Astrocyte of the cerebellum (primary cell): ENCODE measurements at regions not wholly inside any gene's neighbourhood (a gene's known extent, or its start where the extent isn't known, plus 50 kb on each side); places are given as distances from the start of the nearest gene placed in this dataset.
"Not testable (repeated sequence)": the region's sequence is repeated elsewhere in the genome, so short reads cannot be mapped to it uniquely, and the experiment has no call there.

Source experiments
- DNase-seq: peaks from one replicate; pipeline ENCODE4 v3.0.0-alpha.2; 2011; ENCODE audit warnings: low read depth
- H3K4me3 ChIP-seq: 2 replicates; pipeline ENCODE4 v1.5.1; 2011; ENCODE audit warnings: mild to moderate bottlenecking, low read depth, low read length, moderate library complexity
- in situ Hi-C: cut with HindIII; loops from 2 replicates; pipeline ENCODE4 v1.10.0; 2017; ENCODE audit warnings: low sequenced_read_pairs
- TF ChIP-seq, protein P1 (sequence below): IDR thresholded peaks from 2 replicates; pipeline ENCODE4 v1.5.1; 2012; ENCODE audit warnings: low read length, low read depth, moderate library complexity, mild to moderate bottlenecking; ENCODE audit errors: missing control alignments

DNA sequence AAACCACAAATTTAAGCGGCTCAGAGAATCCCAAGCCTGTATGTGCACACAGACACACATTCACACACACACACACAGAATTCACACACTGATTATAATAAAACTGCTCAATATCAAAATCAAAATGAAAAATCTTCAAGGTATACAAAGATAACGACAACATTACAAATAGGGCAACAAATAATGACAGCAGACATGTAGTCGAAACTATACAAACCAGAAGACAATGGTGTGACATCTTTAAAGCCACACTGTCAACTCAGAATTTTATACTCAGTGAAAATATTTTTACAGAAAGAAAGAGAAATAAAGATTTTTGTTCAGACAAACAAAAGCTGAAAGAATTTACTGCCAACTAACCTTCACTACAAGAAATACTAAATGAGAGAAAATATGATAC, 333.4 kb downstream of the INSIG2 start:
- in situ Hi-C loops, result no loop called here
- TF ChIP-seq, protein P1, sequence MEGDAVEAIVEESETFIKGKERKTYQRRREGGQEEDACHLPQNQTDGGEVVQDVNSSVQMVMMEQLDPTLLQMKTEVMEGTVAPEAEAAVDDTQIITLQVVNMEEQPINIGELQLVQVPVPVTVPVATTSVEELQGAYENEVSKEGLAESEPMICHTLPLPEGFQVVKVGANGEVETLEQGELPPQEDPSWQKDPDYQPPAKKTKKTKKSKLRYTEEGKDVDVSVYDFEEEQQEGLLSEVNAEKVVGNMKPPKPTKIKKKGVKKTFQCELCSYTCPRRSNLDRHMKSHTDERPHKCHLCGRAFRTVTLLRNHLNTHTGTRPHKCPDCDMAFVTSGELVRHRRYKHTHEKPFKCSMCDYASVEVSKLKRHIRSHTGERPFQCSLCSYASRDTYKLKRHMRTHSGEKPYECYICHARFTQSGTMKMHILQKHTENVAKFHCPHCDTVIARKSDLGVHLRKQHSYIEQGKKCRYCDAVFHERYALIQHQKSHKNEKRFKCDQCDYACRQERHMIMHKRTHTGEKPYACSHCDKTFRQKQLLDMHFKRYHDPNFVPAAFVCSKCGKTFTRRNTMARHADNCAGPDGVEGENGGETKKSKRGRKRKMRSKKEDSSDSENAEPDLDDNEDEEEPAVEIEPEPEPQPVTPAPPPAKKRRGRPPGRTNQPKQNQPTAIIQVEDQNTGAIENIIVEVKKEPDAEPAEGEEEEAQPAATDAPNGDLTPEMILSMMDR, result no peak
- DNase-seq, result no peak
- no peak overlapping the region for H3K4me3 ChIP-seq

DNA sequence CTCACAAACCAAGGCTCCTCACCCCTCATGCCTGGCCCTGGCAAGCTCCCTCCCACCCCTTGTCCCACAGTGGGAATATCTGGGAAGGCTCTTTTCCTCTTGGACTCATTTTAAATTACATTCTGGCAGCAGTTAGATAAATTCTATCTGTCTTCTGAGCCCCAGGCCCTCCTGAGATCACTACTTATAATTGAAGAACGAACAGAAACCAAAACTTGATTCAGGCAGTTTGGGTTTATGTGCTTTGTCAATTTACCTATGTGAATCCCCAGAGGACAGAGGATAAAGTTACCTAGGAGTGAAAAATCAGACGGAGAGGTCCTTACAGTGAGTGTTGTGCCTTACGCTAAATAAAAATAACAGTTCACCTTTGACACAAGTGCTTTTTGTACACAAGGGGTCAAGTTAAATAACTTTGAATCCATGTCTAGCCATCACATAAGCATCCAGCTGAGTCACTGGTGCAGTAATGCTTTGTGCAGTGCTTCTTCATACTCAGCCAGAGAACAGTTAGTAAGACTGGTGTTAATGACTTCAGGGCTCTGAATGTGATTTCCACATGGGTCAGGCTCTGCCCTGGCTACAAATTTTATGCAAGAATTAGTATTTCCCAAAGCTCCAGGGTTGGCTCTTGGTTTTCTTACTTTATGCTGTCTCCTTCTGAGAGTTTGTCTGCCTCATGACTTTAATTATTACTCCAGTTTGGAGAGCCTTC, 329.3 kb downstream of the INSIG2 start:
- in situ Hi-C loops, result no loop called here
- DNase-seq, result no peak
- TF ChIP-seq, protein P1, result no peak
- no peak overlapping the region for H3K4me3 ChIP-seq

DNA sequence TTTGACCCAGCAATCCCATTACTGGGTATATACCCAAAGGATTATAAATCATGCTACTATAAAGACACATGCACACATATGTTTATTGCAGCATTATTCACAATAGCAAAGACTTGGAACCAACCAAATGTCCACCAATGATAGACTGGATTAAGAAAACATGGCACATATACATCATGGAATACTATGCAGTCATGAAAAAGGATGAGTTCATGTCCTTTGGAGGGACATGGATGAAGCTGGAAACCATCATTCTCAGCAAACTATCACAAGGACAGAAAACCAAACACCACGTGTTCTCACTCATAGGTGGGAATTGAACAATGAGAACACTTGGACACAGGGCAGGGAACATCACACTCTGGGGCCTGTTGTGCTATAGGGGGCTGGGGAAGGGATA, 326.9 kb downstream of the INSIG2 start:
- DNase-seq, in situ Hi-C loops, H3K4me3 ChIP-seq: not testable (repeated sequence)

DNA sequence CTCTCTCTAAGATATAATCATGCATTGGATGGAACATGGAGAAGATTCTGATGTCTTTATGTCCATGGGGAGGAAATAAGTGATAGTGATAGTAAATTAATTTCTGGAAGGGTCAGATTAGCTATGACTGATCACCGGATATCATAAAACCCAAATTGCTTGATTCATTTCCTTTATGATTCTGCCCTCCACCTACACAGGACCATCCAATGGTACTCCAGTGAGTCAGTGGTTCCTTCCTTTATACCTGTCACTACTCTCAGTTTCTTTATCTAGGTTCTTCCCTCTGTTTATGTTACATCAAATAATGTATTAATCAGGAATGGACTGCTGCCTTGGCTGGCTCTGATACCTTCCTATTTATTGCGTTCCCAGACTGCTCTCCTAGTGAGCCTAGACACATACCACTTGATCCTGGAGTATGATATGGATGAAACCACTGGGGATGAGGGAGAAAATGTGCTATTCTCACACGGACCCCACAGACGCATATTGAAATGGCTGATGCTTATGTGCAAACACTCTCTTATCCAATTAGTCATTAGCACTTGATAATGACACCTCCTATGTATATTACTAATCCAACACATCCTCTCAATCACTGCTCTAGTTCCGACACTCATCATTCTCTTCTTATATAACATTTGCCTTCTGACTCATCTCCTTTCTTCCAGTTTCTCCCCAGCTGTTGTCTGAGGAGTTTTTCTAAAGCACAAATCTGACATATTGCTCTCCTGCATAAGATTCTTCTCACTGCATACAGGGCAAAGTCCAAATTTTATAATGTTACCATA, 315.6 kb downstream of the INSIG2 start:
- TF ChIP-seq, protein P1, result no peak
- DNase-seq, result no peak
- in situ Hi-C loops, result no loop called here
- H3K4me3 ChIP-seq, result no peak overlapping the region

DNA sequence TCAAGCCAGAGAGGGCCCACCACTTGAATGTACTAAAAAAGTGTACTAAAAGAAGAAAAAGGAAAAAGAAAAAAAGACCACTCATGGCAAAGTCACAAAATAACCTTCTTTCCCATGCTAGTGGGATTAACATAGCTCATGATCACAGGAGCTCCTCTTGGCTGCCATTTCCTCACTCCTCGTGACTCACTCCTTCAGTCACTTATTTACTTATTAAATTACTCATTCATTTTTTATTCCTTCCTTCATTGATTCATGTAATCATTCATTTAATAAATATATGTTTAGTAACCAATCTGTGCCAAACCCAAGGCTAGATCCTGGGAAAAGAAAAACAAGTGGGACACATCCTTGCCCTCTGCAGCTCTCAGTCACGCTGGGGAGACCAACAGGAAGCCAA, 300.5 kb downstream of the INSIG2 start:
- no peak overlapping the region for H3K4me3 ChIP-seq
- TF ChIP-seq, protein P1, result no peak
- DNase-seq, result no peak
- in situ Hi-C loops, result no loop called here

DNA sequence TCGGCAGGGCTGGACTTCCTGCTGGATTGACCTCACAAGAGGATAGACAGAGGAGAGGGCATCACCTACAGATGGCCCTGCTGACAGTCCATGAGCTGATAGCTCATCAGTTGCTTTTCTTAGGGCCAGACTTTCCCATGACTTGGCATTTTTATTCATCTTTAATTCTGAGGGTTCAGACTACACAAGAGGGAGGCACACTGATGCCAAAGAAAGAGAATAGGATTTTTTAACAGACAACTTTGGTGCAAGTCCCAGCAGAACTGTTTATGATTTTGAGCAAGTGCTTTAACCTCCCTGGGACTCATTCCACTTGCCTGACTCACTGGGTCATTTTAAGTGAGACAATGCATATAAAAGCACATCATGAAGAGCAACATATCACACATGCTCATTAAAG, 299.2 kb downstream of the INSIG2 start:
- in situ Hi-C loops, result no loop called here
- TF ChIP-seq, protein P1, result no peak
- no peak overlapping the region for H3K4me3 ChIP-seq
- DNase-seq, result no peak
